ENCODE measurements at regions not wholly inside any gene's neighbourhood (a gene's known extent, or its start where the extent isn't known, plus 50 kb on each side); places are given as distances from the start of the nearest gene placed in this dataset.

DNA sequence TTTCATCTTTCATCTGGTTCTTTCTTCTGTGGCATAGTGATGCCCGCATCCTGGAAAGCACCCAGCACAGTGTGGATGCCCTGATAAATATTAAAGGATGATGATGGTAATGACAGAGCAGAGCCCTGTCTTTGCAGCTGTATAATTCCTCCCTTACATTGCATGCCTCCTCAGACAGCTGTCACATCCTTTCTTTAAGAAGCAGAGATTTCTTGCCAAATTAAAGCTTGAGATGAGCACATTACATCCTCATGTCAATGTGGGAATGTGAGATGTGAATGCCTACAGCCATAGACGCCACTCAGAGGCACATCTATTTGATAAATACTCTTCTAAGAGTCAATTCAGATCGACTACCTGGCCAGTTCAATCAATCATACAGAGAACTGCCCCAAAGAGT lies 642.0 kb downstream of the ZNF385D start:
- Histone ChIP-seq H3K27me3 (ENCODE audit: control insufficient read depth, insufficient read depth, low read length) (no peaks in the 10 kb centered on the region), H3K9me3 (ENCODE audit: control insufficient read depth, insufficient read depth, low read depth, low read length) (no peaks in the 10 kb centered on the region), H3K4me3 (ENCODE audit: low read depth in 2 of 2, low read length in 2 of 2) (no peak overlapping the region), H3K4me1 (ENCODE audit: control insufficient read depth, insufficient read depth, low read length) (no peaks in the 10 kb centered on the region), H3K27ac (ENCODE audit: low read length) (no peak overlapping the region), H3K36me3 (ENCODE audit: control insufficient read depth, insufficient read depth, low read length) (no peaks in the 10 kb centered on the region)
- TF ChIP-seq, protein P1, sequence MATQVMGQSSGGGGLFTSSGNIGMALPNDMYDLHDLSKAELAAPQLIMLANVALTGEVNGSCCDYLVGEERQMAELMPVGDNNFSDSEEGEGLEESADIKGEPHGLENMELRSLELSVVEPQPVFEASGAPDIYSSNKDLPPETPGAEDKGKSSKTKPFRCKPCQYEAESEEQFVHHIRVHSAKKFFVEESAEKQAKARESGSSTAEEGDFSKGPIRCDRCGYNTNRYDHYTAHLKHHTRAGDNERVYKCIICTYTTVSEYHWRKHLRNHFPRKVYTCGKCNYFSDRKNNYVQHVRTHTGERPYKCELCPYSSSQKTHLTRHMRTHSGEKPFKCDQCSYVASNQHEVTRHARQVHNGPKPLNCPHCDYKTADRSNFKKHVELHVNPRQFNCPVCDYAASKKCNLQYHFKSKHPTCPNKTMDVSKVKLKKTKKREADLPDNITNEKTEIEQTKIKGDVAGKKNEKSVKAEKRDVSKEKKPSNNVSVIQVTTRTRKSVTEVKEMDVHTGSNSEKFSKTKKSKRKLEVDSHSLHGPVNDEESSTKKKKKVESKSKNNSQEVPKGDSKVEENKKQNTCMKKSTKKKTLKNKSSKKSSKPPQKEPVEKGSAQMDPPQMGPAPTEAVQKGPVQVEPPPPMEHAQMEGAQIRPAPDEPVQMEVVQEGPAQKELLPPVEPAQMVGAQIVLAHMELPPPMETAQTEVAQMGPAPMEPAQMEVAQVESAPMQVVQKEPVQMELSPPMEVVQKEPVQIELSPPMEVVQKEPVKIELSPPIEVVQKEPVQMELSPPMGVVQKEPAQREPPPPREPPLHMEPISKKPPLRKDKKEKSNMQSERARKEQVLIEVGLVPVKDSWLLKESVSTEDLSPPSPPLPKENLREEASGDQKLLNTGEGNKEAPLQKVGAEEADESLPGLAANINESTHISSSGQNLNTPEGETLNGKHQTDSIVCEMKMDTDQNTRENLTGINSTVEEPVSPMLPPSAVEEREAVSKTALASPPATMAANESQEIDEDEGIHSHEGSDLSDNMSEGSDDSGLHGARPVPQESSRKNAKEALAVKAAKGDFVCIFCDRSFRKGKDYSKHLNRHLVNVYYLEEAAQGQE (IDR thresholded peaks at IDR 0.05; ENCODE audit: insufficient read depth in 1 of 2, low read depth in 2 of 2, low read length in 1 of 2), result no peak
- no peak for TF ChIP-seq TCF7L2 (IDR thresholded peaks at IDR 0.05; ENCODE audit: low read depth, low read length)
- TF ChIP-seq, protein P2, sequence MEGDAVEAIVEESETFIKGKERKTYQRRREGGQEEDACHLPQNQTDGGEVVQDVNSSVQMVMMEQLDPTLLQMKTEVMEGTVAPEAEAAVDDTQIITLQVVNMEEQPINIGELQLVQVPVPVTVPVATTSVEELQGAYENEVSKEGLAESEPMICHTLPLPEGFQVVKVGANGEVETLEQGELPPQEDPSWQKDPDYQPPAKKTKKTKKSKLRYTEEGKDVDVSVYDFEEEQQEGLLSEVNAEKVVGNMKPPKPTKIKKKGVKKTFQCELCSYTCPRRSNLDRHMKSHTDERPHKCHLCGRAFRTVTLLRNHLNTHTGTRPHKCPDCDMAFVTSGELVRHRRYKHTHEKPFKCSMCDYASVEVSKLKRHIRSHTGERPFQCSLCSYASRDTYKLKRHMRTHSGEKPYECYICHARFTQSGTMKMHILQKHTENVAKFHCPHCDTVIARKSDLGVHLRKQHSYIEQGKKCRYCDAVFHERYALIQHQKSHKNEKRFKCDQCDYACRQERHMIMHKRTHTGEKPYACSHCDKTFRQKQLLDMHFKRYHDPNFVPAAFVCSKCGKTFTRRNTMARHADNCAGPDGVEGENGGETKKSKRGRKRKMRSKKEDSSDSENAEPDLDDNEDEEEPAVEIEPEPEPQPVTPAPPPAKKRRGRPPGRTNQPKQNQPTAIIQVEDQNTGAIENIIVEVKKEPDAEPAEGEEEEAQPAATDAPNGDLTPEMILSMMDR (IDR thresholded peaks at IDR 0.05), result no peak
- TF ChIP-seq POLR2AphosphoS5 (IDR thresholded peaks at IDR 0.05; ENCODE audit: low read depth, low read length), result no peak
- no peak for TF ChIP-seq SIN3A (IDR thresholded peaks at IDR 0.05; ENCODE audit: borderline replicate concordance, insufficient read depth, low read depth, low read length)
- no TSS peak for BruUV-seq (replicated peaks)
- intact Hi-C loops (cut with micrococcal nuclease; ENCODE audit: unreplicated experiment) (no loop called here), in situ Hi-C loops (cut with HindIII; ENCODE audit: low pct_unique_long_range_greater_than_20kb, low sequenced_read_pairs) (no loop called here)
- ATAC-seq (no peak), DNase-seq (ENCODE audit: low read depth, low spot score) (no peak)
- ChIA-PET POLR2A (no interaction called here), CTCF (no interaction called here)

DNA sequence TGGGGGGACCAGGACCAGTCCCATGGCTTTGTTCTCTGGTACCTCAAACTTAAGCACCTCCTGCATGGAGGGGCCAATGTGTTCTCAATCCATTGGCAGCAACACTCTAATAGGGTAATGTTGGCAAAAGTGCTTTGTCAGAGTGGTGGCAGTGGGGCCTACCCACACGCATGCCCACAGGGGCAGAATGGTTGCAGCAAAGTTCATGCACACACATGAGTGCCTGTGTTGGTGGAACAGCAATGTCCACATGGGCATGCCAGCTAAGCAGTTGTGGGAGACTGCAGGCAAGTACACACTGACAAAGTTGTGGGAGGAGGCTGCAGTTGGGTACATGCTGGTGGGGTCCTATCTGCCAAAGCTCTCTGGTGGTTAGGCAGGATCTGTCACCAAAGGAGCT lies 645.2 kb downstream of the ZNF385D start:
- DNase-seq (ENCODE audit: low read depth, low spot score) (no peak), ATAC-seq (no peak)
- no peaks in the 10 kb centered on the region for H3K9me3 ChIP-seq (ENCODE audit: control insufficient read depth, insufficient read depth, low read depth, low read length)
- H3K4me3 ChIP-seq (ENCODE audit: low read depth in 2 of 2, low read length in 2 of 2), result no peak overlapping the region
- no peaks in the 10 kb centered on the region for H3K27me3 ChIP-seq (ENCODE audit: control insufficient read depth, insufficient read depth, low read length)
- ChIA-PET POLR2A (no interaction called here), CTCF (no interaction called here)
- intact Hi-C loops (cut with micrococcal nuclease; ENCODE audit: unreplicated experiment), result no loop called here
- H3K27ac ChIP-seq (ENCODE audit: low read length), result no peak overlapping the region
- H3K4me1 ChIP-seq (ENCODE audit: control insufficient read depth, insufficient read depth, low read length), result no peaks in the 10 kb centered on the region
- TF ChIP-seq, protein P1 (IDR thresholded peaks at IDR 0.05; ENCODE audit: insufficient read depth in 1 of 2, low read depth in 2 of 2, low read length in 1 of 2), result no peak
- TF ChIP-seq POLR2AphosphoS5 (IDR thresholded peaks at IDR 0.05; ENCODE audit: low read depth, low read length), result no peak
- TF ChIP-seq TCF7L2 (IDR thresholded peaks at IDR 0.05; ENCODE audit: low read depth, low read length), result no peak
- TF ChIP-seq SIN3A (IDR thresholded peaks at IDR 0.05; ENCODE audit: borderline replicate concordance, insufficient read depth, low read depth, low read length), result no peak
- H3K36me3 ChIP-seq (ENCODE audit: control insufficient read depth, insufficient read depth, low read length), result no peaks in the 10 kb centered on the region
- in situ Hi-C loops (cut with HindIII; ENCODE audit: low pct_unique_long_range_greater_than_20kb, low sequenced_read_pairs), result no loop called here
- BruUV-seq (replicated peaks), result no TSS peak

Measured in Panc1 (cell line).